ENCODE measurements at regions not wholly inside any gene's neighbourhood (a gene's known extent, or its start where the extent isn't known, plus 50 kb on each side); places are given as distances from the start of the nearest gene placed in this dataset.
"Not testable (repeated sequence)": the region's sequence is repeated elsewhere in the genome, so short reads cannot be mapped to it uniquely, and the experiment has no call there.

GRCh38 chr4:12089920-12090319 is 661.2 kb upstream of the HS3ST1 start:
- H3K36me3 Mint-ChIP-seq (ENCODE audit: low read depth); H3K4me1 Mint-ChIP-seq (ENCODE audit: low read depth); H3K9me3 Mint-ChIP-seq; DNase-seq; H3K27me3 Mint-ChIP-seq; H3K27ac Mint-ChIP-seq; H3K4me3 Mint-ChIP-seq: not testable (repeated sequence)

- H3K4me3 Mint-ChIP-seq: no peak overlapping the region
Observed at GRCh38 chr4:12084690-12085089, 656.0 kb upstream of the HS3ST1 start.

GRCh38 chr4:12071316-12071715 is 642.6 kb upstream of the HS3ST1 start:
- H3K4me3 Mint-ChIP-seq: no peak overlapping the region
- H3K9me3 Mint-ChIP-seq: peaks cover 3% of the 10 kb centered on the region
- no peaks in the 10 kb centered on the region for H3K36me3 Mint-ChIP-seq (ENCODE audit: low read depth)
- H3K4me1 Mint-ChIP-seq (ENCODE audit: low read depth): no peaks in the 10 kb centered on the region
- H3K27me3 Mint-ChIP-seq: no peaks in the 10 kb centered on the region
- H3K27ac Mint-ChIP-seq: no peak overlapping the region
- DNase-seq: no peak

More at GRCh38 chr4:12084690-12085089, 656.0 kb upstream of the HS3ST1 start:
- Mint-ChIP-seq H3K27me3 (no peaks in the 10 kb centered on the region), H3K27ac (no peak overlapping the region), H3K9me3 (peaks cover 15% of the 10 kb centered on the region), H3K4me1 (ENCODE audit: low read depth) (no peaks in the 10 kb centered on the region), H3K36me3 (ENCODE audit: low read depth) (no peaks in the 10 kb centered on the region)
- DNase-seq: no peak

- Mint-ChIP-seq H3K27ac (no peak overlapping the region), H3K27me3 (no peaks in the 10 kb centered on the region), H3K36me3 (ENCODE audit: low read depth) (no peaks in the 10 kb centered on the region), H3K4me1 (ENCODE audit: low read depth) (no peaks in the 10 kb centered on the region), H3K9me3 (peaks cover 3% of the 10 kb centered on the region), H3K4me3 (no peak overlapping the region)
- no peak for DNase-seq
Observed at GRCh38 chr4:12053966-12054365, 625.3 kb upstream of the HS3ST1 start.

- Mint-ChIP-seq H3K27me3 (no peaks in the 10 kb centered on the region), H3K36me3 (ENCODE audit: low read depth) (no peaks in the 10 kb centered on the region), H3K4me3 (no peak overlapping the region), H3K27ac (no peak overlapping the region), H3K4me1 (ENCODE audit: low read depth) (no peaks in the 10 kb centered on the region), H3K9me3 (peaks cover 3% of the 10 kb centered on the region)
- no peak for DNase-seq
Observed at GRCh38 chr4:12053556-12053955, 624.9 kb upstream of the HS3ST1 start.

- Mint-ChIP-seq H3K36me3 (ENCODE audit: low read depth) (no peaks in the 10 kb centered on the region), H3K9me3 (peaks cover 4% of the 10 kb centered on the region), H3K27ac (no peak overlapping the region), H3K4me1 (ENCODE audit: low read depth) (no peaks in the 10 kb centered on the region), H3K4me3 (no peak overlapping the region), H3K27me3 (no peaks in the 10 kb centered on the region)
- no peak for DNase-seq
Observed at GRCh38 chr4:12050357-12050756, 621.7 kb upstream of the HS3ST1 start.

- peaks cover 26% of the 10 kb centered on the region for H3K9me3 Mint-ChIP-seq
- DNase-seq: no peak
- no peak overlapping the region for H3K27ac Mint-ChIP-seq
- H3K4me3 Mint-ChIP-seq: no peak overlapping the region
- no peaks in the 10 kb centered on the region for H3K27me3 Mint-ChIP-seq
- H3K36me3 Mint-ChIP-seq (ENCODE audit: low read depth): no peaks in the 10 kb centered on the region
- H3K4me1 Mint-ChIP-seq (ENCODE audit: low read depth): no peaks in the 10 kb centered on the region
Observed at GRCh38 chr4:12042818-12043217, 614.1 kb upstream of the HS3ST1 start.

- Mint-ChIP-seq H3K36me3 (ENCODE audit: low read depth) (no peaks in the 10 kb centered on the region), H3K27ac (no peak overlapping the region), H3K4me3 (no peak overlapping the region), H3K27me3 (no peaks in the 10 kb centered on the region), H3K9me3 (peaks cover 26% of the 10 kb centered on the region), H3K4me1 (ENCODE audit: low read depth) (no peaks in the 10 kb centered on the region)
- DNase-seq: no peak
Observed at GRCh38 chr4:12041828-12042227, 613.1 kb upstream of the HS3ST1 start.

GRCh38 chr4:12036450-12036849 is 607.8 kb upstream of the HS3ST1 start:
- Mint-ChIP-seq H3K4me1 (ENCODE audit: low read depth) (no peaks in the 10 kb centered on the region), H3K9me3 (peaks cover 26% of the 10 kb centered on the region)
- DNase-seq: no peak

GRCh38 chr4:12028258-12028657 is 599.6 kb upstream of the HS3ST1 start:
- no peak overlapping the region for H3K27ac Mint-ChIP-seq
- no peak for DNase-seq
- H3K36me3 Mint-ChIP-seq (ENCODE audit: low read depth): no peaks in the 10 kb centered on the region
- H3K27me3 Mint-ChIP-seq: no peaks in the 10 kb centered on the region
- peaks cover 18% of the 10 kb centered on the region for H3K9me3 Mint-ChIP-seq
- no peaks in the 10 kb centered on the region for H3K4me1 Mint-ChIP-seq (ENCODE audit: low read depth)
- no peak overlapping the region for H3K4me3 Mint-ChIP-seq

More at GRCh38 chr4:12036450-12036849, 607.8 kb upstream of the HS3ST1 start:
- no peak overlapping the region for H3K27ac Mint-ChIP-seq
- H3K36me3 Mint-ChIP-seq (ENCODE audit: low read depth): no peaks in the 10 kb centered on the region
- no peak overlapping the region for H3K4me3 Mint-ChIP-seq
- H3K27me3 Mint-ChIP-seq: no peaks in the 10 kb centered on the region

GRCh38 chr4:12022409-12022808 is 593.7 kb upstream of the HS3ST1 start:
- H3K9me3 Mint-ChIP-seq: peaks cover 29% of the 10 kb centered on the region
- no peak for DNase-seq
- H3K27me3 Mint-ChIP-seq: no peaks in the 10 kb centered on the region
- no peak overlapping the region for H3K4me3 Mint-ChIP-seq
- H3K4me1 Mint-ChIP-seq (ENCODE audit: low read depth): no peaks in the 10 kb centered on the region
- no peaks in the 10 kb centered on the region for H3K36me3 Mint-ChIP-seq (ENCODE audit: low read depth)
- H3K27ac Mint-ChIP-seq: no peak overlapping the region

GRCh38 chr4:12016729-12017128 is 588.0 kb upstream of the HS3ST1 start:
- Mint-ChIP-seq H3K27ac (no peak overlapping the region), H3K27me3 (no peaks in the 10 kb centered on the region), H3K9me3 (peaks cover 28% of the 10 kb centered on the region), H3K4me3 (no peak overlapping the region), H3K4me1 (ENCODE audit: low read depth) (no peaks in the 10 kb centered on the region), H3K36me3 (ENCODE audit: low read depth) (no peaks in the 10 kb centered on the region)
- DNase-seq: no peak

- Mint-ChIP-seq H3K36me3 (ENCODE audit: low read depth) (no peaks in the 10 kb centered on the region), H3K27me3 (no peaks in the 10 kb centered on the region), H3K9me3 (peaks cover 15% of the 10 kb centered on the region), H3K4me3 (no peak overlapping the region), H3K27ac (no peak overlapping the region), H3K4me1 (ENCODE audit: low read depth) (no peaks in the 10 kb centered on the region)
- no peak for DNase-seq
Observed at GRCh38 chr4:12005471-12005870, 576.8 kb upstream of the HS3ST1 start.

- not testable (repeated sequence) for H3K27ac Mint-ChIP-seq; DNase-seq; H3K4me3 Mint-ChIP-seq; H3K27me3 Mint-ChIP-seq; H3K36me3 Mint-ChIP-seq (ENCODE audit: low read depth); H3K4me1 Mint-ChIP-seq (ENCODE audit: low read depth)
- H3K9me3 Mint-ChIP-seq: peaks cover 23% of the 10 kb centered on the region
Observed at GRCh38 chr4:11996581-11996980, 567.9 kb upstream of the HS3ST1 start.

GRCh38 chr4:11976726-11977263 is 548.1 kb upstream of the HS3ST1 start:
- H3K36me3 Mint-ChIP-seq (ENCODE audit: low read depth): no peaks in the 10 kb centered on the region
- no peaks in the 10 kb centered on the region for H3K27me3 Mint-ChIP-seq
- DNase-seq: no peak
- no peak overlapping the region for H3K27ac Mint-ChIP-seq
- H3K9me3 Mint-ChIP-seq: no peaks in the 10 kb centered on the region
- H3K4me3 Mint-ChIP-seq: no peak overlapping the region
- no peaks in the 10 kb centered on the region for H3K4me1 Mint-ChIP-seq (ENCODE audit: low read depth)

- no peak for DNase-seq
- H3K36me3 Mint-ChIP-seq (ENCODE audit: low read depth): no peaks in the 10 kb centered on the region
- no peaks in the 10 kb centered on the region for H3K4me1 Mint-ChIP-seq (ENCODE audit: low read depth)
- no peak overlapping the region for H3K4me3 Mint-ChIP-seq
- H3K27me3 Mint-ChIP-seq: no peaks in the 10 kb centered on the region
- no peak overlapping the region for H3K27ac Mint-ChIP-seq
- H3K9me3 Mint-ChIP-seq: no peaks in the 10 kb centered on the region
Observed at GRCh38 chr4:11973270-11973669, 544.6 kb upstream of the HS3ST1 start.
